ENCODE measurements at regions not wholly inside any gene's neighbourhood (a gene's known extent, or its start where the extent isn't known, plus 50 kb on each side); places are given as distances from the start of the nearest gene placed in this dataset.
"Not testable (repeated sequence)": the region's sequence is repeated elsewhere in the genome, so short reads cannot be mapped to it uniquely, and the experiment has no call there.

- TF ChIP-seq CTCF (IDR thresholded peaks at IDR 0.05; ENCODE audit: low read depth, low read length): no peak
- no peak overlapping the region for H3K4me3 ChIP-seq (ENCODE audit: low read depth, low read length)
Measured at GRCh38 chr9:759983-760736, 81.3 kb upstream of the DMRT1 start.

GRCh38 chr9:761176-761792 is 80.2 kb upstream of the DMRT1 start:
- no peak overlapping the region for H3K4me3 ChIP-seq (ENCODE audit: low read depth, low read length)
- no peak for TF ChIP-seq CTCF (IDR thresholded peaks at IDR 0.05; ENCODE audit: low read depth, low read length)

- H3K4me3 ChIP-seq (ENCODE audit: low read depth, low read length): no peak overlapping the region
- TF ChIP-seq CTCF (IDR thresholded peaks at IDR 0.05; ENCODE audit: low read depth, low read length): no peak
Measured at GRCh38 chr9:761793-762560, 79.5 kb upstream of the DMRT1 start.

- TF ChIP-seq CTCF (IDR thresholded peaks at IDR 0.05; ENCODE audit: low read depth, low read length): no peak
- no peak overlapping the region for H3K4me3 ChIP-seq (ENCODE audit: low read depth, low read length)
Measured at GRCh38 chr9:763692-764091, 77.8 kb upstream of the DMRT1 start.

- peak; percentile 67 for TF ChIP-seq CTCF (IDR thresholded peaks at IDR 0.05; ENCODE audit: low read depth, low read length)
- no peak overlapping the region for H3K4me3 ChIP-seq (ENCODE audit: low read depth, low read length)
Measured at GRCh38 chr9:764105-764524, 77.4 kb upstream of the DMRT1 start.

GRCh38 chr9:764986-765385 is 76.5 kb upstream of the DMRT1 start:
- TF ChIP-seq CTCF (IDR thresholded peaks at IDR 0.05; ENCODE audit: low read depth, low read length): no peak
- no peak overlapping the region for H3K4me3 ChIP-seq (ENCODE audit: low read depth, low read length)

GRCh38 chr9:767061-767561 is 74.4 kb upstream of the DMRT1 start:
- not testable (repeated sequence) for H3K4me3 ChIP-seq (ENCODE audit: low read depth, low read length)
